ENCODE measurements at regions not wholly inside any gene's neighbourhood (a gene's known extent, or its start where the extent isn't known, plus 50 kb on each side); places are given as distances from the start of the nearest gene placed in this dataset.

GRCh38 chr2:13560322-13560721 is 843.6 kb downstream of the TRIB2 start:
- TF ChIP-seq CTCF (IDR thresholded peaks at IDR 0.05; ENCODE audit: extremely low read depth in 1 of 2, insufficient read depth in 1 of 2, low read depth in 1 of 2, low read length in 2 of 2) (no peak), MAX (IDR thresholded peaks at IDR 0.05; ENCODE audit: insufficient read depth, insufficient read length) (no peak)

Measured in endothelial cell of umbilical vein (primary cell).